Endothelial cell of umbilical vein (primary cell): ENCODE measurements at regions not wholly inside any gene's neighbourhood (a gene's known extent, or its start where the extent isn't known, plus 50 kb on each side); places are given as distances from the start of the nearest gene placed in this dataset.

Experiments
- BruUV-seq: library from RNA; stranded (reverse); fragments of 400-500 nt; replicated peaks from 2 replicates; lab custom pipeline; 2021; lab: Mats Ljungman, UMichigan
- CTCF ChIA-PET: fragments of 300-600, 350-600 bp; sonication (Branson Sonifier 250); formaldehyde crosslinking; loops from one replicate; lab custom pipeline; 2021; ENCODE audit warnings: antibody characterized with exemption, inconsistent platforms; lab: Charles Lee
- POLR2A ChIA-PET: fragments of 300-600, 350-600 bp; sonication (Branson Sonifier 250); formaldehyde crosslinking; loops from one replicate; lab custom pipeline; 2021; ENCODE audit warnings: antibody characterized with exemption, inconsistent platforms; lab: Charles Lee
- DNase-seq: peaks from one replicate; pipeline ENCODE4 v3.0.0-alpha.2; 2011; ENCODE audit warnings: low read depth, low spot score
- FAIRE-seq: peaks from 2 replicates; lab custom pipeline; 2011; peaks lifted over from hg19 to GRCh38; lab: Jason Lieb, UNC
- H2AFZ ChIP-seq: 2 replicates; pipeline ENCODE4 v1.6.0; 2012; ENCODE audit warnings: low read depth, low read length, control low read depth, inconsistent platforms
- H3K27ac ChIP-seq: 2 replicates; pipeline ENCODE4 v1.5.1; 2011; ENCODE audit warnings: low read depth, mild to moderate bottlenecking, control low read depth, low read length, moderate library complexity; ENCODE audit not compliant: insufficient read depth
- H3K27me3 ChIP-seq, 2 experiments: 2 replicates each; pipeline versions ENCODE4 v1.6.0 to v1.6.1; 2011; ENCODE audit warnings: low read length in 2 of 2, mixed read lengths in 1 of 2; ENCODE audit not compliant: control insufficient read depth in 2 of 2, insufficient read depth in 2 of 2
- H3K36me3 ChIP-seq, 2 experiments: 2 replicates in 1 of 2; 3 replicates in 1 of 2; pipeline ENCODE4 v1.5.1; 2011; ENCODE audit warnings: low read length in 2 of 2, mild to moderate bottlenecking in 1 of 2, moderate library complexity in 1 of 2; ENCODE audit not compliant: control insufficient read depth in 2 of 2, insufficient read depth in 2 of 2; ENCODE audit errors: extremely low read depth in 1 of 2
- H3K4me1 ChIP-seq: 3 replicates; pipeline ENCODE4 v1.5.1; 2011; ENCODE audit warnings: mild to moderate bottlenecking, low read length; ENCODE audit not compliant: control insufficient read depth, insufficient read depth; ENCODE audit errors: extremely low read depth
- H3K4me2 ChIP-seq: 2 replicates; pipeline ENCODE4 v1.6.1; 2011; ENCODE audit warnings: low read length, control low read depth, mixed read lengths; ENCODE audit not compliant: insufficient read depth
- H3K4me3 ChIP-seq, 3 experiments: fragments of 200-600 bp in 1 of 3; sonication (generic), shearing (Covaris generic) in 1 of 3; replicated peaks in 1 of 3; 2 replicates each; pipeline ENCODE4 v1.5.1; 2011 to 2016; ENCODE audit warnings: control low read depth in 3 of 3, low read length in 3 of 3, mild to moderate bottlenecking in 2 of 3, inconsistent platforms in 1 of 3, low read depth in 1 of 3, moderate library complexity in 1 of 3; ENCODE audit not compliant: insufficient read depth in 1 of 3
- H3K79me2 ChIP-seq: 2 replicates; pipeline ENCODE4 v1.6.0; 2012; ENCODE audit warnings: low read length, inconsistent platforms; ENCODE audit not compliant: control insufficient read depth, insufficient read depth
- H3K9ac ChIP-seq: replicated peaks from 2 replicates; pipeline ENCODE3; 2011; ENCODE audit warnings: low read length, control low read depth; ENCODE audit not compliant: insufficient read depth; ENCODE audit errors: extremely low read depth
- H3K9me1 ChIP-seq: replicated peaks from 3 replicates; pipeline ENCODE4 v1.6.0; 2011; ENCODE audit warnings: mild to moderate bottlenecking, low read length; ENCODE audit not compliant: control insufficient read depth, insufficient read depth; ENCODE audit errors: extremely low read depth
- H3K9me3 ChIP-seq: replicated peaks from 2 replicates; pipeline ENCODE4 v1.5.1; 2012; ENCODE audit warnings: low read length, inconsistent platforms; ENCODE audit not compliant: control insufficient read depth, insufficient read depth
- H4K20me1 ChIP-seq: replicated peaks from 2 replicates; pipeline ENCODE3; 2011; ENCODE audit warnings: mild to moderate bottlenecking, low read length; ENCODE audit not compliant: control insufficient read depth, insufficient read depth; ENCODE audit errors: extremely low read depth
- CTCF ChIP-seq, 2 donors: IDR thresholded peaks; 1 replicate in 1 of 2; 2 replicates in 1 of 2; pipeline ENCODE4 v1.5.1; 2011; ENCODE audit warnings: low read length in 2 of 2, mild to moderate bottlenecking in 2 of 2, moderate library complexity in 2 of 2, control low read depth in 1 of 2, inconsistent platforms in 1 of 2, low read depth in 1 of 2; ENCODE audit not compliant: insufficient read depth in 1 of 2; ENCODE audit errors: extremely low read depth in 1 of 2
- EZH2 ChIP-seq: IDR thresholded peaks from 2 replicates; pipeline ENCODE4 v1.6.1; 2012; ENCODE audit warnings: borderline replicate concordance, low read depth, mild to moderate bottlenecking, moderate library complexity, low read length, inconsistent platforms; ENCODE audit not compliant: severe bottlenecking
- GATA2 ChIP-seq: IDR thresholded peaks from 2 replicates; pipeline ENCODE4 v1.7.0; 2011; ENCODE audit warnings: low read depth, mild to moderate bottlenecking, moderate library complexity, mixed read lengths, low read length; ENCODE audit not compliant: insufficient read length, insufficient read depth
- JUN ChIP-seq: IDR thresholded peaks from 2 replicates; pipeline ENCODE4 v1.6.1; 2011; ENCODE audit warnings: borderline replicate concordance, low read depth; ENCODE audit not compliant: insufficient read length, insufficient read depth
- MAX ChIP-seq: IDR thresholded peaks from 2 replicates; pipeline ENCODE4 v1.6.1; 2011; ENCODE audit not compliant: insufficient read depth, insufficient read length
- MYC ChIP-seq: IDR thresholded peaks from one replicate; pipeline ENCODE4 v1.6.1; 2011; ENCODE audit warnings: mild to moderate bottlenecking, low read depth, low read length
- POLR2A ChIP-seq: IDR thresholded peaks from 2 replicates; pipeline ENCODE4 v1.6.1; 2012; ENCODE audit warnings: low read depth, mild to moderate bottlenecking, control low read depth, low read length
- POLR2AphosphoS5 ChIP-seq: IDR thresholded peaks from 2 replicates; pipeline ENCODE4 v1.6.1; 2012; ENCODE audit warnings: low read depth, mild to moderate bottlenecking, control low read depth, low read length, moderate library complexity; ENCODE audit not compliant: insufficient read depth
- dilution Hi-C: fragments of 300-500 bp; cut with MboI; formaldehyde crosslinking; loops from one replicate; pipeline ENCODE4 v1.15.0; 2019; ENCODE audit warnings: low sequenced_read_pairs; ENCODE audit not compliant: extremely low pct_ligation_motif_present
- intact Hi-C: fragments of 100-400 bp; cut with micrococcal nuclease; formaldehyde crosslinking; loops from one replicate; pipeline ENCODE4 v1.10.0; 2022

GRCh38 chr14:26722258-26722657 lies 124.4 kb upstream of the NOVA1 start:
- Histone ChIP-seq H4K20me1 (no peaks in the 10 kb centered on the region), H3K4me2 (no peak overlapping the region), H2AFZ (no peak overlapping the region), H3K4me3 (no peak overlapping the region), H3K36me3 (no peaks in the 10 kb centered on the region), H3K4me1 (no peaks in the 10 kb centered on the region), H3K9me1 (no peaks in the 10 kb centered on the region), H3K27ac (no peak overlapping the region), H3K9me3 (no peaks in the 10 kb centered on the region), H3K9ac (no peak overlapping the region), H3K79me2 (no peaks in the 10 kb centered on the region), H3K27me3 (no peaks in the 10 kb centered on the region)
- intact Hi-C loops (no loop called here), dilution Hi-C loops (no loop called here)
- no TSS peak for BruUV-seq
- no peak for TF ChIP-seq POLR2A
- no peak for TF ChIP-seq MYC
- TF ChIP-seq EZH2, result no peak
- TF ChIP-seq JUN, result no peak
- TF ChIP-seq POLR2AphosphoS5, result no peak
- no peak for TF ChIP-seq MAX
- TF ChIP-seq GATA2, result no peak
- TF ChIP-seq CTCF (IDR thresholded peaks at IDR 0.05; ENCODE audit: extremely low read depth in 1 of 2, insufficient read depth in 1 of 2, low read depth in 1 of 2, low read length in 2 of 2), result no peak
- FAIRE-seq (no peak), DNase-seq (no peak)
- ChIA-PET POLR2A (no interaction called here), CTCF (interaction anchor here (2.1 kb wide), 1 partner anchor 12 kb away, joined by 6 read pairs; no protein-coding TSS in a partner anchor)
